ENCODE measurements at regions not wholly inside any gene's neighbourhood (a gene's known extent, or its start where the extent isn't known, plus 50 kb on each side); places are given as distances from the start of the nearest gene placed in this dataset.

DNA sequence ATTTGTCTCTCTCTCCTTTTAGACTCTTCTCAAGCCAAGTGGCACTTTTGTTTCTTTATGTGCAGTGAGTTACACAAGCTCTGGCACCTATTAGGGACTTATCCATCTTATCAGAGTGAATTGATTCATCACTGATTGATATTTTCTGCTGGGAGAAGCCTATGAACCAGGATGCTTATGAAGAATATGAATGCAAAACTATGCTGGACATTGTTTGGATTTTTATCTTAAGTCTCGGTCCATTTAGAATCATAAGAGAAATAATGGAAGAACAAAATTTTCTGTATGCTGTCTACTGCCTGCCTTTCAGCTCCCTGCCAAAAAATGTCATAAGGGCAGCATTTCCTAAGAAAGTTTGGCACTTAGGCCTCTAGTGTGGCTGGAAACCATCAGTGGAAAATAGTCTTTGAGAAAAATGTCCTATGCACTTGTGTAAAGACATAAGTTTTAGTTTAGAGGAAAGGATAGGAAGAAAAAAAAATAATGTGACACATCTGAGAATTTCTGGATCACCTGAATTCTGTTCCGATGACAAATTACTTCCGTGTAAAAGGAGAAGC, 365.7 kb upstream of the MAD2L1 start:
- DNase-seq (ENCODE audit: low spot score), result no peak

DNA sequence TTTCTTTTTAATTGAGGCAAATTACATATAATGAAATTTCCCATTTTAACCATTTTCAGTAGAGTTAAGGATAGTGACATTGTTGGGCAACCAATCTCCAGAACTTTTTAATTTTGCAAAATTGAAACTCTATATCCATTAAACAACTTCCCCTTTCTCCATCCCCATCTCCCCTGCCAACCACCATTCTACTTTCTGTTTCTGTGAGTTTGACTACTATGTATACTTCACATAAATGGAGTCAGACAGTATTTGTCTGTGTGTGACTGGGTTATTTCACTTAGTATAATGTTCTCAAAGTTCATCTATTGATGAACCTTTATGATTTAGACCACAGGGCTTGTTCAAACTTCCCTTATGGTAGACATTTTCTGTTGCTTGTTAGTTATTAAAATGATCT, 364.5 kb upstream of the MAD2L1 start:
- no peak for DNase-seq (ENCODE audit: low spot score)

- DNase-seq (ENCODE audit: low spot score), result no peak
These were observed 351.5 kb upstream of the MAD2L1 start for GRCh38 chr4:120418146-120418545.

- no peak for DNase-seq (ENCODE audit: low spot score)
These were observed 349.2 kb upstream of the MAD2L1 start for GRCh38 chr4:120415896-120416295.

DNA sequence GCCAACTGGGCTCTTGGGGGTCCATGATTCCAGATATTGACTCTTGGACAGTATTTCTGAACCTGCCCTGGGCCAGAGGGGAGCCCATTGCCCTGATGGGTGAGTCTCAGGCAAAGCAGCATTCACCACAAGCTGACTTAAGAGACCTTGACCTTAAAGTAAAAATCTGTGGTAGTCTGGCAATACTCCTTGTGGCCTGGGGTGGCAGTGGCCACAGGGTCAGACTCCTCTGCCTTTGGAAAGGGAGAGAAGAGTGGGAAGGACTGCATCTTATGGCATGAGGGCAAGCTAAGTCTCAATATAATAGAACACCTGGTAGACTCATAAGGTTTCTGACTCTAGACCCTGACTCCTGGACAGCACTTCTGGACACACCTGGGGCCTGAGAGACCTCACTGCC, 340.3 kb upstream of the MAD2L1 start:
- DNase-seq (ENCODE audit: low spot score), result no peak

GRCh38 chr4:120403296-120403695, 336.6 kb upstream of the MAD2L1 start:
- no peak for DNase-seq (ENCODE audit: low spot score)

DNA sequence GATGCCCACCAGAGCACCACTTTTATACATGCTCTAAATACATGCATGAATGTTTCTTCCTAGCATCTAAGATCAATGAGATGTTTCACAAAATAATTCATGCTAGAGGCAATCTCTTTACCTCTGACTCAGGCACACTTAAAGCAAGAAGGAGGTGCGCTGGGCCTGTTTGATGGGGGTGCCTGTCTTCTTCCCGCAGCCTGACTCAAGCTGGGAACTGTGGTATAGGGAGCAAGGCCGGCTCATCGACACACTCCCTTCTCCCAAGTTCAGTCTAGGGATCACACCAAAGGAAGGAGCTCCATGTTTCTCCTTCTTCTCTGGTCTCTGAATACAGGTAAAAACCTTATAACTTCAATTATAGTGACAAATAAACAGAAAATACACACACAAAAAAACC, 333.8 kb upstream of the MAD2L1 start:
- no peak for DNase-seq (ENCODE audit: low spot score)

- no peak for DNase-seq (ENCODE audit: low spot score)
These were observed 333.2 kb upstream of the MAD2L1 start for GRCh38 chr4:120399826-120400225.

DNA sequence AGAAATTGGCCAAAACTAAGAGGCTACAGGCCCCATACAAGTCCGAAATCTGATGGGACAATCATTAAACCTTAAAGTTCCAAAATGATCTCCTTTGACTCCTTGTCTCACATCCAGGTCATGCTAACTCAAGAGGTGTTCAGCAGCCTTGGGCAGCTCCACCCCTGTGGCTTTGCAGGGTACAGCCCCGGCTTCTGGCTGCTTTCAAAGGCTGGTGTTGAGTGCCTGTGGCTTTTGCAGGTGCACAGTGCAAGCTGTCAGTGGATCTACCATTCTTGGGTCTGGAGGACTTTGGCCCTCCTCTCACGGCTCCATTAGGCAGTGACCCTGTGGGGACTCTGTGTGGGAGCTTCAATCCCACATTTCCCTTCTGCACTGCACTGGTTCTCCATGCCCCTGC, 329.1 kb upstream of the MAD2L1 start:
- no peak for DNase-seq (ENCODE audit: low spot score)

GRCh38 chr4:120355881-120356280, 289.2 kb upstream of the MAD2L1 start:
- DNase-seq (ENCODE audit: low spot score), result no peak

DNA sequence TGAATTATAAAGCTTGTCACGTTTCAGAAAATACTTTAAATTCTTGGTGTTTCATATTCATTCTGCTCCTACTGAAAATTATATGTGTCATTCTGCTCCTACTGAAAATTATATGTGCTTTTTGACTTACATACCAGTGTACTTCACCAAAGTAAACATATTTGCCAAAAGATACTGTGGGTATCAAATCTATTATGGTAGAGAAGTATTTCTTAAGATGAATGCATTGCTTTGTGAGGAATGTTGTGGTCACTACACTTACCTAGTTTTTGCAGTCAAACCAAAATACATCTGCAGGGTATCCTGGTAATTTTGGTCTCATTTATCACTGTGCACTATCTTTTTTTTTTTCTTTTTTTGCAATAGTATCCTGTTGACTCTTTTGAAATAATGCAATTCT, 287.7 kb upstream of the MAD2L1 start:
- DNase-seq (ENCODE audit: low spot score), result no peak

DNA sequence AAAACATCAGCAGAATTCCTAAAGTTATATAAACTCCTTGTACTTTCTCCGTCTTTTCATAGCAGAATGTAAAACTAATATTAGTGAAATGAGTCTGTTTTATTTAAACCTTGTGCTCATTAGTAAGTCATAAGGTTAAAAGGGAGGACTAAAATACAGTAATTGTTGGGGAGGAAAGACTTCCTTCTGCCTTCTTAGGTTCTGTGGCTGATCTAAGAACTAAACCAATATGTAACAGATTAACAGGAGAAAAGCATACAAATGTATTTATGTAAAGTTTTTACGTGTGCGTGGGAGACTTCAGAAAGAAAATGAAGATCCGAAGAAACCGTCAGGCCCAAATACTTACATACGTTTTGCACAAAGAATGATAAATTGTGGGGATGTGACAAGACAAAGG, 286.6 kb upstream of the MAD2L1 start:
- no peak for DNase-seq (ENCODE audit: low spot score)

- no peak for DNase-seq (ENCODE audit: low spot score)
These were observed 286.1 kb upstream of the MAD2L1 start for GRCh38 chr4:120352739-120353138.

DNA sequence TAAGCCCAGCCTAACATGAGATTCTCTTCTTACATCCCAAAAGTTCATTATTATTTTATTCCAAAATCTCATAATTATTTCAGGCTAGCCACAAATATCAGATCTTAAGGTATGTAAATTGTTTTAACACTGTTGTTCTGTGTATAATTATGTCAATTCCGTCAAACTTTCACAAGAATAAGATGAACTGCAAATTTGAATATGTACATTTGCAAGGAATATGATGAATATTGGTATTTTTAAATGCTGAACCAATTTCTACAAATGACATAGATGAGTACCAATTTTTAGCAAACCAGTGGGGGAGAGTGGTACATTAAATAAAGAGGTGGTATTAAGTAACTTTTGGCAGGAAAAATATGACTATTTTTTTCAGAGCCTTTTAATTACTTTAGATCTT, 282.3 kb upstream of the MAD2L1 start:
- no peak for DNase-seq (ENCODE audit: low spot score)

- DNase-seq (ENCODE audit: low spot score), result no peak
These were observed 281.9 kb upstream of the MAD2L1 start for GRCh38 chr4:120348521-120348920.

GRCh38 chr4:120331486-120332370, 265.1 kb upstream of the MAD2L1 start:
- no peak for DNase-seq (ENCODE audit: low spot score)

DNA sequence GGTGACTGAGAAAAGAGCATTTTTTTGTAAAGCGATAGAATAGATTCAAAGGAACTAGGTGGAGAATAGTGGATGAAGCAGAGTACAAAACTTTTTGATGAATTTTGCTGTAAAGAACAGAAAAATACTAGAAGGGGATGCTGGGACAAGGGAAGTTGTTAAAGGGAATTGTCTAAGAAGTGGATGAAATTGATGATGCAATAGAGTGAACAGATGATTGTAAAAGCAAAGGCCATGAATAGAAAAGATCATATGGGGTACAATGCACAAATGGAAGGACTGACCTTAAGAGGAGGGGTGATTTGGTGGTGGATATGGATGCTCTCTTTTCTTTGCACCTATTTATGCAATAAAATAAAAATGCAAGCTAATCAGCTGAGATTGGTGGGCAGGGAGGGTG, 262.7 kb upstream of the MAD2L1 start:
- no peak for DNase-seq (ENCODE audit: low spot score)

DNA sequence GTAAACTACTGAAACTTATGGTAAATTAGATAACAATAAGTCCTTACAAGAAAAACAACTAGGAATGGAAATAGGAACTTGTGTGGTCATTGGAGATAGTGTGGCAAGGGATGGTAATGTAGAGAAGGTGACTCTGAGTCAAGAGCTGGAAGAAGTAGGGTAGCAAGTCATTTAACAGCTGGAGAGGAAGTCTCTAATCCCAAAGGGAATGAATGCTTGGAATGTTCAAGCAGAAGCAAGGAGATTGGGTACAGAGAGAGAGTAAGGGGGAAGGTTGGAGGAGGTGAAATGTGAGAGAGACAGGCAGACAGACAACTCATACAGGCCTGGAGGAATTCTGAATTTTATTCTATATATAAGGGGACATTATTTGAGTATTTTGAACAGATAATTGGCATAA, 260.6 kb upstream of the MAD2L1 start:
- DNase-seq (ENCODE audit: low spot score), result no peak

GRCh38 chr4:120319046-120319767, 252.6 kb upstream of the MAD2L1 start:
- DNase-seq (ENCODE audit: low spot score), result no peak

GRCh38 chr4:120318196-120318846, 251.7 kb upstream of the MAD2L1 start:
- DNase-seq (ENCODE audit: low spot score), result no peak

- DNase-seq (ENCODE audit: low spot score), result no peak
These were observed 251.1 kb upstream of the MAD2L1 start for GRCh38 chr4:120317713-120318112.

DNA sequence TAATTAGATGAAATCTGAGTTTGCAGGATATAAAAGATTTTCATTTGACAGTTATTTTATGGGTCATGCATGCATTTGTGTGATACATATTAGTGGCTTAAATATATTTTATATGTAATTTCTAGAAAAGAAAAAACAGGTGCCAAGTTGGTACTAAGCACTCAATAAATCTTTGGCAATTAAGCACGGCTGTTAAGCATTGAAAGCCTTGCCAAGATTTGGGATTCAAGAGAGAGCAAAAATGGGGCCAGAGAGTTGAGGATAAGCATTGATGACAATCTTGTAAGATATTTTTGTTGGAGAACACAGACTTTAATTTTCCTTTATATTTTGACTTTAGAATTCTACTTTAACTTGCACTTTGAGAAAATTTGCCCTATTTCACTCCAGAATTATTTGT, 249.8 kb upstream of the MAD2L1 start:
- DNase-seq (ENCODE audit: low spot score), result no peak
